GM19455 (cell line): ENCODE measurements at regions not wholly inside any gene's neighbourhood (a gene's known extent, or its start where the extent isn't known, plus 50 kb on each side); places are given as distances from the start of the nearest gene placed in this dataset.
"Not testable (repeated sequence)": the region's sequence is repeated elsewhere in the genome, so short reads cannot be mapped to it uniquely, and the experiment has no call there.

Experiments
- ATAC-seq: cut with Tn5 transposase; IDR thresholded peaks from one replicate; pipeline ENCODE4 v1.9.1; 2021; ENCODE audit not compliant: unreplicated experiment

DNA sequence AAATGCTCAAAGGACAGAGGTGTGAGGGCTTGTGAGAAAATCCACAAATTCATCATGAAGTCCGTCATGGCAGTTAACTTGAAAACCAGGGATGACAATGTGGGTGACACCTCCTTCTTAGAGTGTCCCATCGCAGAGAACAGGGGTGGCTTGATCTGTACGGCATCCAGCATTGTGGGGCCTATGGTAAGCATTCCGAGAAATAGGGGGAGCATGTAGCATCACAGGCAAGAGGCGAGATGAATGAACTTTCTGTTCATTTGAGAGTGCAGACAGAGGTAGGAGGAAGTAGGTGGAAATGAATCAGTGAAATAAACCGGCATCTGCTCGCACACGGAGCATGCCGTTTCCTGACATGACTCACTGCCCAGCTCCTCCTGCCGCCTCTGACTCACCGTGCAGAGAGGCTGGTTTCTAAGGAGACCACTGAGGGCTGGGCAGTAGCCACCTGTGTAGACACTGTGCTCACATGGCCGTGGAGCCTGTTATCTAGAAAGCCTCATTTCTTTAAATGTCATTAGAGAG is 339.0 kb downstream of the RFC3 start:
- ATAC-seq = peak; percentile 99

GRCh38 chr13:34159946-34160345 is 342.0 kb downstream of the RFC3 start:
- ATAC-seq = no peak

- ATAC-seq = no peak
These were observed 344.1 kb downstream of the RFC3 start for GRCh38 chr13:34161931-34162543.

- ATAC-seq = no peak
These were observed 344.6 kb downstream of the RFC3 start for GRCh38 chr13:34162544-34162933.

GRCh38 chr13:34164582-34164981 is 346.6 kb downstream of the RFC3 start:
- ATAC-seq = no peak

GRCh38 chr13:34165158-34165557 is 347.2 kb downstream of the RFC3 start:
- no peak for ATAC-seq

DNA sequence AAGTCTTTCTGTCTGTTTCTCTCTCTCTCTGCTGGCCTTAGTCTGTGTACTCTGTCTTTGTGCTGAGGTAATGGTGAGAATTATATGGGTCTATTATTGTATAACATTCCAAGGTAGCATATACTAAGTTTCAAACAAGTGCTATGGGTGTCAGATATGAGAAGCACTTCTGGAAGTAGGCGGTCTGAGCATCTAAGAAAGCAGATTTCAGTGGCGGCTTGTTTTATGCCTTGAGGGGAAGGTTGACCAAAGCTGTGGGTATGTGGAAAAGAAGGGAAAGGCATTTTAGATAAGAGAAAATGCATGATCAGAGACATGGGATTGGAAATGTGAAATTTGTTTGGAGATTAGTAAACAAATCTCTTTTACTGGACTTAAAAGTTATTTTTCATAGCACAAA is 348.5 kb downstream of the RFC3 start:
- no peak for ATAC-seq

DNA sequence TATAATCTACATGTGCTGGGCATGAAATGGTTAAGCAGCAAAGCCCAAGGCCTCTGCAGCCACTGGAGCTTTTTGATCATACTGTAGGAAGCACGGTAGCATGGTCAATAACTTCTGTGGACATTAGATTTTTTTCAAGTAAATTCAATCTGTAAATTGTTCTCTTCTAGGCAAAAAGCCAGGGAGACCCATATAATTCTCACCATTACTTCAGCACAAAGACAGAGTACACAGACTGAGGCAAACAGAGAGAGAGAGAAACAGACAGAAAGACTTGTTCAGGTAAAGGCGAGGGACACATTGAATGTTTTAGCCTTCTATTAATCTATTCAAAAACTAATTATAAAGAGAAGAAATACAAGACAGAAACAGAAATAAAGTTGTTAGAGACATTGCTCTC is 349.4 kb downstream of the RFC3 start:
- ATAC-seq = no peak

DNA sequence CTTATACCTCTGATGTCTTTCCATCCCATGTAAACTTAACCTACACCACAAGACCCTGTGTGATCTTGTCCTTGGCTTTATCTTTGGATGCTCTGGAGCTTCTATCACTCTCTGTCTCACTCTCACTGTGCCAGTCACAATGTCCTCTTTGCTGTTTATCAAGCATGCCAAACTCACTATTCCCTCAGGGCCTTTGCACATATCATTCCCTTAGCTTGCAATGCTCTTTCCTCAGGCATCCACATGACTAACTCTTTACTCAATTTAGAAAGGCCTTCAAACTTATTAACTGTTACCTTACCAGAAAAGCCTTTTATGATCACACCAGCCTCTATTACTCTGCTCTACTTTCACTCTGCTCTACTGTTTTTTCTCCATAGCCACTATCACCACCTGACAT is 354.1 kb downstream of the RFC3 start:
- no peak for ATAC-seq

- ATAC-seq = no peak
These were observed 356.8 kb downstream of the RFC3 start for GRCh38 chr13:34174671-34175145.

DNA sequence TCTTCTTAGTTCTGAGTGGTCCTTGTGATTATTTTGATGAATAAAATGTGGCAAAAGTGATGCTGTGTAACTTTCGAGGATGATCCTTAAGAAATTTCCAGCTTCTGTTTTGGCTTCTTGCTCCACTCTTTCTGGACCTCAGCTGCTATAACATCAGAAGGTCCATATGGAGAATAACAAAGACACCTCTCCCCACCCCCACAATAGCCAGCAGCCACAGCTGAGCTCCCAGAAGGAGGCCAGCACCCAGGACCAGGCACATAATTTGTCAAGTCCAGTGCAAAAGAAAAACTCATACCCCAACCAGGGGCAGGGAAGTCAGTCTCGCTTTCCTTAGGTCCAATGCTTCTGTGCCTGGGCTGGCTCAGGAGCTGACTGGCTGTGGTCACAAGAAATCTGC is 357.6 kb downstream of the RFC3 start:
- no peak for ATAC-seq

DNA sequence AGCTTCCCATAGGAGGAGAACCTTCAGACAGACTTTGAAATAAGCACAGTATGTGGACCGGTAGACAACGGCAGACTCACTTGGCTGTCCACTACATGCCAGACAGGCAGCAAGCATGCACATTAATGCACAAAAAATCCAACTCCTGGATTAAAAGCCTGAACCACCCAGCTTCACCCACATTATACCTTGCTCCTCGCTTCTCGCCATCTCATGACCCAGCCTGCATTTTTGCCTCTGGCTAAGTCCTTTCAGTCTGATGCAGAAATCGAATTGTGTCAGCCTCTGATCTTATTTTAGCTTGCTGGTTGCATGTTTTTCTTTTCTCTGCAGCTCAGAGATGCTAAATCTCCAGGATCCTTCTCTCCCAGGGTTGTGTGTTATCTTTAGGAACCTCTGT is 358.7 kb downstream of the RFC3 start:
- ATAC-seq = no peak

DNA sequence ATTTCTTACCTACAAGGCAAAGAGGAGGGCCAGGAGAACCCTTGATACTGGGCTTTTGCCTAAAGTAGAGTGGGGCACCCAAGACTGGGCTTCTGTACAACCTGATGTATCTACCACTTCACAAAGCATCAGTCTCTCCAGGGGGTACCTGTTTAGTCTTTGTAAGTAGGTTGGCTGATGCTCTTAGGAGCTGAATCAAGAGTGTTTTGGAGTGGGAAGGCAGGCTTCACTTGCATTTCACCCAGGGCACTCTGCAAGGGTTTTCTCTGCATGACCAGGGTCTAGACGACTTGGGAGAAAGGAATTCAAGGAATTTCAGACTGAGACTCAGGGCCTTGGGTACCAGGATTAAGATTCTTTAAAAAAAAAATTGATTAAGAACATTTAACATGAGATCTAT is 361.5 kb downstream of the RFC3 start:
- ATAC-seq = no peak

GRCh38 chr13:34179927-34180326 is 362.0 kb downstream of the RFC3 start:
- ATAC-seq = no peak

DNA sequence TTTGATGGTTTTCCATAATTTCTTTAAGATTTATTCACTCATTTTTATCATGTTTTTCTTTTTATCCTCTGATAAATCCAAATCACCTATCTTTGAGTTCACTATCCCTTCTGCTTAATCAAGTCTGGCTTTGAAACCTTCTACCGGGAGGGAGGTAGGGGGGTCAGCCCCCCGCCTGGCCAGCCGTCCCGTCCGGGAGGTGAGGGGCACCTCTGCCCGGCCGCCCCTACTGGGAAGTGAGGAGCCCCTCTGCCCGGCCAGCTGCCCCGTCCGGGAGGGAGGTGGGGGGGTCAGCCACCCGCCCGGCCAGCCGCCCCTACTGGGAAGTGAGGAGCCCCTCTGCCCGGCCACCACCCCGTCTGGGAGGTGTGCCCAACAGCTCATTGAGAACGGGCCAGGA is 363.3 kb downstream of the RFC3 start:
- not testable (repeated sequence) for ATAC-seq

DNA sequence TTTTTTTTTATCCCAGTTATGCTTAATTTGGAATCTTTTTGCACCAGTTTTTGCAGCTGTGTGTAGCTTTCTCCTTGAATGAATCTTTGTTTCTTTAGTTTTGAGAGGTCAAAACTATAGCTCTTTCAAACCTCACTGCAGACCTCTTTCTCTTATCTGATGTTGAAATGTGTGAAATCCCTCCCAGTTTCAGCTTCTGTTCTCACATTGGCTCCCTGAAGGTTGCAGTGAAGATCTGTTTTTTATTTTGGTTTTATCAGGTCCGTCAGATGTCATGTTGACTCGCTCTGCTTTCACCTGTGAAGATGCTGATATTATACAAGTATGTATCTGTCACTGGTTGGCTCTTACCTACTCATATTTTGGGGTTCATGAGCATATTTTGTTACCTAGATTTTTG is 372.0 kb downstream of the RFC3 start:
- no peak for ATAC-seq

DNA sequence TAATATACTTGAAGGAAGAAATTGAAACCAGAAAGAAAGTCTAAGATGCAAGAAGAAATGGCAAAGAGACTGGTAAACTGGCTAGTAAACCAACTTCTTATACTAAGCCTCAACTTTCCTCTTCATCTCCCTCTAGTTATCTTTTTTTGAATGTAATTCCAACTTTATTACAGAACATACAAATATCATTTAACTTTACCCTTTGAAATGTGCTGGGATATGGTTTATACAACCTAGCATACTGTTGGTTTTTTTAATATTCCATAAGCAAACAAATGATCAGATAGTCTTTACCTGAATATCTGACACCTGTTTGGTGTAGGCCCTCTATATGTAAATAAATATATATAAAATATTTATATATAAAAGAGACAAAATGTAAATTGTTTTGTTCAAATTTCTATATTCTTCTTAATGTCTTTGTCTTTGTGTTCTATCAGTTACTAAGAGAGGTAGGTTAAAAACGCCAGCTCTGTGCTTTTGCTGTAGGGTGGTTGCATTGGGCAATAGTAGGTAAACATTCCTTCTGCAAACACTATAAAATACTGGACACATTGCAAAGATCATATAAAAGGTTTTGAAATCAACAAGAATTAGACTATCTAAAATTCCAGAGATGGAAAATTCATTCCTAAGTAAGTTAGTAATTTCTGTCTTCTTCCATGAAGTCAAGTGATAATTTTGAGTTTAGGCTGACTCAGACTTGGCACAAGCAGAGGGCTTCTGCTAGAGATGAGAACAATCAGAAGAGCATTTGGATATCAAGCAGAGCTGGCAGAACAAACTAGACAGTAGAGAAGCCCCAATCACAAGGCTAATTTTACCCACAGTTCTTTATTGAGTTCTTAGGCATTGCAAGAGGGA is 383.3 kb downstream of the RFC3 start:
- ATAC-seq = no peak

GRCh38 chr13:34207334-34207733 is 389.4 kb downstream of the RFC3 start:
- no peak for ATAC-seq

GRCh38 chr13:34207872-34208271 is 389.9 kb downstream of the RFC3 start:
- ATAC-seq = no peak

DNA sequence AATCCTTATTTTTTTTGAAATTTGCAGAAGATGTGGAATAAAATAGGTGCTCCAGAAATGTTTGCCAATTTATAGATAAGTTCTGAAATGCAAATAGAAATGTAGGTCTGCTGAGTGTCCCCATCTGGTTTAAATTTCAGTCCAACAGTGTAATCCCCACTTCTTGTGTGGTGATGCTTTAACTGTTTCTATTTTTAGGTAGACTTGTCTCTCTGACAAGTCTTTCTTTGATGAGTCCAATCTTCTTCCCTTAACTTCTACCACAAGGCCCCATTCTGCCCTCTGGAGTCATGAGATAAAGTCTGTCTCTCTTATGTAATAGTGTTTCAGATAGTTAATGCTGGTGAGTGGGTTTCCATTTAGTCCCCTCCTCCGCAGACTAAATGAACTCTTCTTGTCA is 390.4 kb downstream of the RFC3 start:
- ATAC-seq = no peak

DNA sequence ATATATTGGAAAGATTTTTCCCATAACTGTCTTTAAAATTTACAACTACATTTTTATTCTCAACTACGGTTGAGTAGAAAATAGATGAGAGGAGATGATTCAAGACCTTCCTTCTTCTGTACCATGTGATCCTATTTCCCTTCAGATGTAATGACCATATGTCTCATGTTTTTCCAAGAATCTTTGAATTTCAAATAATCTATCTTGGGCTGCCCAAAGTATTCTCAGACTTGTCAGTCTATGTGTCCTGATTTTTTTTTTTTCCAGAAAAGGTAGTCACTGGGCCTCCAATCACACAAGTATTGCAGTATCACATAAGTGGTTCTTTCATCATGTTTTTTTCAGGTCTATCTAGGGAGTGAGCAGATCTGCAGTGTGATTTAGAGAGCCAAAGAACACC is 392.4 kb downstream of the RFC3 start:
- ATAC-seq = no peak

DNA sequence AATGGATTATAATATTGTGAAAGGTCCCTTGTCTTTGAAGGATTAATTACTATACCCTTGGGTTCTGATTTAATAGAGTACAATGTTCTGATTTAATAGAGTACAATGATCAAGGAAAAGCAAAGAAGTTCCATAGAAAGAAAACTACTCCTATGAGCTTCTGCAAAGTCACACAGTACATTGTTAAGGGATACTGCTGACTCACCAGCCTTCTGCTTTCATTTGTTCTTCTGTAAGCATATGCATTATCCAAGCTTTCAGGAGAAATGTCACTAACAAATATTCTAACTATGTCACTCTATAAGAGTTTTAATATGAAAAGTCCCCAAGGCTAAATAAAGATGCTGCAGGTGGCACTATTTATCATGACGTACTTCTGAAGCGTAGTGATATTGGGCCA is 396.7 kb downstream of the RFC3 start:
- no peak for ATAC-seq
